ENCODE measurements at regions not wholly inside any gene's neighbourhood (a gene's known extent, or its start where the extent isn't known, plus 50 kb on each side); places are given as distances from the start of the nearest gene placed in this dataset.
"Not testable (repeated sequence)": the region's sequence is repeated elsewhere in the genome, so short reads cannot be mapped to it uniquely, and the experiment has no call there.

- in situ Hi-C loops (cut with MboI; ENCODE audit: low sequenced_read_pairs, unreplicated experiment): no loop called here
- TF ChIP-seq, protein P1, sequence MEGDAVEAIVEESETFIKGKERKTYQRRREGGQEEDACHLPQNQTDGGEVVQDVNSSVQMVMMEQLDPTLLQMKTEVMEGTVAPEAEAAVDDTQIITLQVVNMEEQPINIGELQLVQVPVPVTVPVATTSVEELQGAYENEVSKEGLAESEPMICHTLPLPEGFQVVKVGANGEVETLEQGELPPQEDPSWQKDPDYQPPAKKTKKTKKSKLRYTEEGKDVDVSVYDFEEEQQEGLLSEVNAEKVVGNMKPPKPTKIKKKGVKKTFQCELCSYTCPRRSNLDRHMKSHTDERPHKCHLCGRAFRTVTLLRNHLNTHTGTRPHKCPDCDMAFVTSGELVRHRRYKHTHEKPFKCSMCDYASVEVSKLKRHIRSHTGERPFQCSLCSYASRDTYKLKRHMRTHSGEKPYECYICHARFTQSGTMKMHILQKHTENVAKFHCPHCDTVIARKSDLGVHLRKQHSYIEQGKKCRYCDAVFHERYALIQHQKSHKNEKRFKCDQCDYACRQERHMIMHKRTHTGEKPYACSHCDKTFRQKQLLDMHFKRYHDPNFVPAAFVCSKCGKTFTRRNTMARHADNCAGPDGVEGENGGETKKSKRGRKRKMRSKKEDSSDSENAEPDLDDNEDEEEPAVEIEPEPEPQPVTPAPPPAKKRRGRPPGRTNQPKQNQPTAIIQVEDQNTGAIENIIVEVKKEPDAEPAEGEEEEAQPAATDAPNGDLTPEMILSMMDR (IDR thresholded peaks at IDR 0.05; ENCODE audit: borderline replicate concordance, control extremely low read depth, extremely low read depth, insufficient read depth, missing control alignments): no peak
These were observed 164.8 kb downstream of the LY86 start for GRCh38 chr6:6753301-6753700.

GRCh38 chr6:6756526-6756925, 168.0 kb downstream of the LY86 start:
- TF ChIP-seq, protein P1 (IDR thresholded peaks at IDR 0.05; ENCODE audit: borderline replicate concordance, control extremely low read depth, extremely low read depth, insufficient read depth, missing control alignments): no peak
- no peak for DNase-seq (ENCODE audit: low spot score)
- in situ Hi-C loops (cut with MboI; ENCODE audit: low sequenced_read_pairs, unreplicated experiment): no loop called here

More at GRCh38 chr6:6753301-6753700, 164.8 kb downstream of the LY86 start:
- no peak for DNase-seq (ENCODE audit: low spot score)

DNA sequence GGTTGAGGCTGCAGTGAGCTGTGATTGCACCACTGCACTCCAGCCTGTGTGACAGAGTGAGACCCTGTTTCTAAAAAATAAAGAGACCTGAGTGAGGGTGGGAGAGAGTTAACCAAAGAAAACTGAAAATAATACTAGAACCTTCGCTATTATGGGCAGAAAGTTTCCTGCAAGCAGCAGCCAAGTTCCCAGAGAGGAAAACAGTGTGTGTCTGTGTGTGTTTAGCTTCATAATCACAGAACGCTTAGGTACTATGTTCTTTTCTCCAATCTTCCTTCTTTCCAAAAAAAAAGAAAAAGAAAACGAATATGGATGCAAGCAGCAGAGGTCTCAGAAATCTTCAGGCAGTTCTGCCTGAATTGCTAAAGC, 170.0 kb downstream of the LY86 start:
- no peak for DNase-seq (ENCODE audit: low spot score)
- TF ChIP-seq, protein P1 (IDR thresholded peaks at IDR 0.05; ENCODE audit: borderline replicate concordance, control extremely low read depth, extremely low read depth, insufficient read depth, missing control alignments): no peak
- in situ Hi-C loops (cut with MboI; ENCODE audit: low sequenced_read_pairs, unreplicated experiment): no loop called here

DNA sequence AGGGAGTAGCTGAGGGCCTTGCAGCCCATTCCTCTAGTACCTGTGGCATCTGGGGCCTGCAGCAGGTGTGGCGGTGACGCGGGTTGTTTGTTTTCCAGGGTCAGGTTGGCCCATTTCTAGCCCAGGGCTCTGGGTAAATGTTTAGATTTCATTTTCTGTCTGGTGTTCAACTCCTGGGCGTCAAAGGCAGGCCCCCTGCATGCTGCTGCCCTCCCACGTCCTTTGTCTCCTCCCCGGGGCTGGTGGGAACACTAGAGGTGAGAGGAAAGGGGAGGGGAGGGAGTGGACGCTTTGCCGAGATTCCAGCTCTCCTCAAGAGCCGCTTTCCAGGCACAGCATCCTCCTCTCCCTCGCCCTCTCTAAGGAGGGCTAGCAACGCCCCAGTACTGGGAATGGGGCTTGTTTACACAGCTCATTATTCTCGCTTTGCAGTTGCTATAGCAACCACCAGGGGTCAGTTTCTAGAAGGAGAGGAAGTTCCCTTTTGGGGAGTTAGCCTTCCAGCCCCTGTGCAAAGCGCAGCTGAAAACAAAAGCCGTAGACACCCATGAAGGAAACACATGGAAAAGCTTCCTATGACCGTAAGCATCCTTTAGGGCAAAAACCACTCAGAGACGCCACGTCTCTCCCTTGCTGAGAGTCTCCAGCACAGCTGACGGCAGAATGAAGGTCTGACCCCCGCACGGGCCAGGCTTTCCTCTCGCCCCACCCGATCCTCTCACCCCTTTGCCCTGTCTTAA, 170.6 kb downstream of the LY86 start:
- peak; percentile 79 for DNase-seq (ENCODE audit: low spot score)
- in situ Hi-C loops (cut with MboI; ENCODE audit: low sequenced_read_pairs, unreplicated experiment): no loop called here

GRCh38 chr6:6760002-6760401, 171.5 kb downstream of the LY86 start:
- no peak for DNase-seq (ENCODE audit: low spot score)
- in situ Hi-C loops (cut with MboI; ENCODE audit: low sequenced_read_pairs, unreplicated experiment): no loop called here
- TF ChIP-seq, protein P1 (IDR thresholded peaks at IDR 0.05; ENCODE audit: borderline replicate concordance, control extremely low read depth, extremely low read depth, insufficient read depth, missing control alignments): no peak

More for the DNA sequence above, 170.6 kb downstream of the LY86 start:
- TF ChIP-seq, protein P1 (IDR thresholded peaks at IDR 0.05; ENCODE audit: borderline replicate concordance, control extremely low read depth, extremely low read depth, insufficient read depth, missing control alignments): peak; percentile 52

DNA sequence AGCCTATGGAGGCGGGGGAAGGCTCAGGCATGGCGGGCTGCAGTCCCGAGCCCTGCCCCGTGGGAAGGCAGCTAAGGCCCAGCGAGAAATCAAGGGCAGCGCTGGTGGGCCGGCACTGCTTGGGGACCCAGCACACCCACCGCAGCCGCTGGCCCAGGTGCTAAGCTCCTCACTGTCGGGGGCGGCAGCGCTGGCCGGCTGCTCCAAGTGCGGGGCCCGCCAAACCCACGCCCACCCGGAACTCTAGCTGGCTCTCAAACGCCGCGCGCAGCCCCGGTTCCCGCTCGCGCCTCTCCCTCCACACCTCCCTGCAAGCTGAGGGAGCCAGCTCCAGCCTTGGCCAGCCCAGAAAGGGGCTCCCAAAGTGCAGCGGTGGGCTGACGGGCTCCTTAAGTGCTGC, 174.0 kb downstream of the LY86 start:
- in situ Hi-C loops (cut with MboI; ENCODE audit: low sequenced_read_pairs, unreplicated experiment); DNase-seq (ENCODE audit: low spot score): not testable (repeated sequence)

GRCh38 chr6:6764764-6765434, 176.4 kb downstream of the LY86 start:
- TF ChIP-seq, protein P1 (IDR thresholded peaks at IDR 0.05; ENCODE audit: borderline replicate concordance, control extremely low read depth, extremely low read depth, insufficient read depth, missing control alignments): no peak
- no peak for DNase-seq (ENCODE audit: low spot score)
- in situ Hi-C loops (cut with MboI; ENCODE audit: low sequenced_read_pairs, unreplicated experiment): no loop called here

Measured in GM13976 (cell line).